ENCODE measurements at regions not wholly inside any gene's neighbourhood (a gene's known extent, or its start where the extent isn't known, plus 50 kb on each side); places are given as distances from the start of the nearest gene placed in this dataset.

DNA sequence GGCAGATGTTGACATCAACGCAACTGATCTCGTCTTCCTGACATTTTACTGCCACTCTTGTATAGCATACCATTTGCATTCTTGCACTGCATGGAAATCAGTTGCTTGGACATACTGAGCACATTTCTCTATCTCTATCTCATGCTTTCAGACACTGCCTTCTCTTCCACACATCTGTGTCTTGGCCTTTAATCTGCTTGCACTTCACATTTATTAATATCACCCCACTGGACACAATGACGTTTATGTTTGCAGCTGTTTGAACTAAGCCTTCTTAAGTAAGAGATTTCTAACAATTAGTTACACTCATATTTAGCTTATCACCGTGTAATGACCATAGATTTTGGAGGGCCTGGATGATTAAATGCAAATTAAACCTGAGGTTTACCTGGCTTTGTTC, 229.8 kb upstream of the CDH19 start:
- no peak for DNase-seq

DNA sequence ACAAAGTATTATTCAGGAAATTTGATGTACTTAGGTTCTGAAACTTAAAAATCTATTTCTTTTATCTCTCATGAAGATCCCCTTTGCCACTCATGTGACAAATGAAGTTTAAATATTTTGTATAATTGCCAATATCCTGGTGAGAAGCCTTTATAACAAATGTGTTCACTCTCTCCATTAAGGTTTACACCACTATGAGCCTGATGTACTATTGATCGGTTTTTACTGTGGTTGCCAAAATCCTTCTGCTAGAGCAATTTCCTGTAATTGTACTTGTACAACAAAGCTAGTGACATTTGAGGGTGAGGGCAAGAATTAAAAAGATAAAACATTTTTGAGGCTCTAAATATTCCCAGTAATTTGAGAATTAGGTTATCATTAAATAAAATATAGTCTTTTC, 222.3 kb upstream of the CDH19 start:
- no peak for DNase-seq

DNA sequence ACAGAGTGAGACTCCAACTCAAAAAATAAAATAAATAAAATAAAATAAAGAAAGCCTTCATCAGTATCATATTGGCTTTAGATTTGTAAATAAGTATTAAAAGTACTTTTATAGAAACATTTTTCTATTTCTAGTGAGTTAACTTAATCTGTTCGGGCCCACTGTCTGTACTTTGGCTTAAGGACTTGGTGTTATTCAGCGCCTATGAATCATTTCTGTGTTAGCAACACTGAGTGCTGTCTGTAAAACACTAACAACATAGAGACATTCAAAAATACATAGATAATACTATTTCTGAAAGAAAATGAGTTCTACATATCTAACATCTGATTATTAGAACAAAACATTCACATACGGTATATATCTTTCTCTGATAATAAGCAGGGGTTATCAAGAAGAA, 221.5 kb upstream of the CDH19 start:
- no peak for DNase-seq

DNA sequence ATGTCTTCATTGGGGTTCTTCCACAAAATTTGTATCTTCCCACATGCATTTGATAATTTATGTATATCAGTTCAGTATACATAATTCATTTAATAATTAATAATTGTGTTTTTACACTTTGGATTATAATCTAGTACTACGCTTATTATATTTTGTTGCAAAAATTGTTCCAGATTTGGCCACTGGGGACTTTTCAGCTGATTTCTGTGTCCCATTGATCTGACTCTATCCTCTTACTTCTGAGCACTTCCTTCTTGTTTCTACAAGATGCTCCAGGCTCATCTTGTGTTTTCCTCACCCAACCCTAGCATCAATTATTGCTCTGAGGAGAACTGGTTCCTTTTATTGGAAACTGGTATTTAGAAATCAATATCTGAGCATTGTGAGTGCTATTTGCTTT, 215.3 kb upstream of the CDH19 start:
- no peak for DNase-seq

DNA sequence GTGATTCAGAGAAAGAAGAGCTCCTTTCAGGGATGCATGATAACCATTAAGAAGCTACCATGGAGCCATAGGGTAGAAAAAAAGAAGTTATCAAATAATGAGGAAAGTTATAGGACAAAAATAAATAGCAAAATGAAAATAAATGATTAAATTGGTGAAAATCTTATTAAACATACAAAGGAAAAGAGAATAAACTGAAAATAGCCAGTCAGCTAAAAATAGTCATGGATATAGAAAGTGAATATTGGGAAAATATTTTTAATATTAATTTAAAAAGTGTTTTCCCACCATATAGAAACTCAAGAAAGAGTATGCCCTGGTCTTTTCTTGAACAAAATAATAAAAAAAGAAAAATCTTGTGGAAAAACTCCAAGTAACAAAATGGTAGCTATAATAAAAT, 209.2 kb upstream of the CDH19 start:
- DNase-seq: no peak

DNA sequence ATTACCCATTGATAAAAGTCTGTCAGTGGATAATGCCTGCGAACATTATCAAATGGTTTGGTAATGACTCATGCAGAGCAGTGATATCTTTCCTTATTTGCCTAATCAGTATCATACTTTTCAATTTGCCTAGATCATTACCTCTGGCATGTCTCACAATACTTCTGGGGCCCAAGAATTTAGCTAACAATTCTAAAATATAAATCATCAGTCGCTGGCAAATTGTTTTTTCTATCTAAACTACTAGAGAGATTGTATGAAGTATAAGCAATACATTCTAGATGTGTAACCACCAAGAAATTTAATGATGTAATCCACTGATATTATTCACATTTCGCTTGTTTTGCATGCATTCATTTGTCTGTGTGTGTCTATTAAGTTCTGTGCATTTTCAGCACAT, 191.2 kb upstream of the CDH19 start:
- DNase-seq: no peak

DNA sequence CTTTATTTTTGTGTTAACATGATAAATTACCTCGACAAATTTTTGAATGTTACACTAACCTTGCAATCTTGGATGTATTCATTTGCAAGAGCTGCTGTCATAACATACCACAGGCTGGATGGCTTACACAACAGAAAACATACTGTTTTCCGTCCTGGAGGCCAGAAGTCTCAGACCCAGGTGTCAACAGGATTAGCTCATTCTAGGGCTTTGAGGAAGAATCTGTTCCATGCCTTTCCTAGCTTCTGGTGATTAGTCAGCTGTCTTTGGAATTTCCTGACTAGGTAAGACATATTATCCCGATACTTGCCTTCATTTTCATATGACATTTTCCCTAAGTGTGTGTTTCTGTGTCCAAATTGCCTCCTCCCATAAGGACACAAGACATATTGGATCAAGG, 188.6 kb upstream of the CDH19 start:
- no peak for DNase-seq

DNA sequence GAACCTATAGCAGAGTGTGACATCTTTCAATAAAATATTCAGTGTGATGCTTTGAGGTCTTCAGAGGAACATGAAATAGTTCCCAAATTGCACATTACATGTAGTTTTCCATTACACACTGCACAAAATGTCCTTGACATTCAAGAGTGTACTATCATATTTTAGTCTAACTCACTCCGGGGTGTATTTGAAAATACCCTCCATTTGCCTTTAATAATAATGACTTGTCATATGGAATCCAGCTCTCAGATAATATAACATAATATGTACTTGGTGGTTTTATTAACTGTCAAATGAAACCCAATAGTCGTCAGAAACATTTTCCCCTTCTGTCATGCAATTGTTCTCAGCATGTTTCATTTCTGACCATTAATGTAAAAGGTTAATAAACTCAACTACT, 176.7 kb upstream of the CDH19 start:
- DNase-seq: no peak

DNA sequence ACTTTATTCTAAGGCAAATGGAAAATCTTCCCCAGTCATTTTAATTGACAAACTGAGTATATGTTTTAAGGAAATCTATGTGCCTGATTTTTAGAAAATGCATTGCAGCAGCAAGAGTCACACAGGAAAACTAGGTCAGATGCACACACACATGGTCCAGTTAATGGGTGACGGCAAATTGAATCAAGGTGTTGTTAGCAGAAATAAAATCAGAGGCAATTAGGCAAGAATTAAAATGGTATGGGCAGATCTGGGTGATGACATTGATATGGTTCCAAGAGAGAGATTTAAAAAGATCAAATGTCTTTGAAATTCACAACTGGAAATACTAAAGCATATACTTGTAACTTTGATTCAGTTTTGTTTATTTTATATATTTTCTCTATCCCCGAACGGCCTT, 174.2 kb upstream of the CDH19 start:
- DNase-seq: no peak

DNA sequence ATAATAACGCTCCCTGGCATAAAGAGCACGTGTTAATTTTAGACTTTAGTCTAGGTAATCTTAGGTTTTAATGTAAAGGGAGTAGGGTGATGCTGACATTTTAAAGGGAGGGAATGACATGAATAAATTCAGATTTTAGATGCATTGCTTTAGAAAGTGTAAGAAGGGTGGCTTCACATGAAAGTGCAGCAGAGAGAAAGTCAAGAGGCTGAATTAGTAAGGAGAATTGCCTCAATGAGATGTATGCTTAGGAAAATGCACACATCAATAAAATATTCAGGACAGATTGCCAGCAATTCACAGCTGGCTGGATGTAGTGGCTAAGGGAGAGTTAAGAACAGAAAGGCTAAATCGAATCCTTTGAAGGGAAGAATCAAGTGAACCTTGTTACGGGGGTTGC, 165.5 kb upstream of the CDH19 start:
- no peak for DNase-seq

DNA sequence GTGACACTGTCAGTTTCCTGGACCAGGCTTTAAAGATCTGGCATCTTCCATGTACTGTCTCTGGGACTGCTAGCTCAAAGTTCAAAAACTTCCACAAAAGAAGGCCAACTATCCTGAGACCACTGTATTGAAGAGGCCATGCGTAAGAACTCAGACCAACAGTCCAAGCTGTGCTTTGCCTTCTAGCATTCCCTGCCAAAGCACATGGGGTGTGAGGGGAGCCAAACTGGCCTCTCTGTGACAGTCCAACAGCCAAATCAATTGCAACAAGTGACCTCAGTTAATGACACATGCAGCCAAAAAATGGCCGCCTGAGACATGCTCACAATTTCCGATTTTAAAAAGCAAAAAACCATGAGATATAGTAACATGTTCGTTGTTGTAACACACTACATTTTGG, 160.3 kb upstream of the CDH19 start:
- DNase-seq: no peak

DNA sequence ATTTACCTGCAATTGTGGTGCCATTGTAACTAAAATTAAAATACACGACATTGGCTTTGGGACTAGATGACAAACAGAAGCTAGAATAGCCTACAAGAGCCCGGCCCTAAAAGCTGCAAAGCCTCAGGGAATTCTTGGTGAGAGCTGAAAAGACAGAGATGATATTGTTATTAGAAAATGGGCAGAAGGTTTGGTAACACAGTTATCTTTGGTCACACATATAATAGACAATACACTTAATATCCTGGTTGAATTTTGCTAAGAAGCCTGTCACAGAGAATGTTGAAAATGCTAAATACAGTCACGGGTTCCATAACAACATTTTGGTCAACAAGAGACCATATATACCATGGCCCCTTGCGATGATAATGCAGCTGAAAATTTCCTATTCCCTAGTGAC, 157.3 kb upstream of the CDH19 start:
- DNase-seq: no peak

DNA sequence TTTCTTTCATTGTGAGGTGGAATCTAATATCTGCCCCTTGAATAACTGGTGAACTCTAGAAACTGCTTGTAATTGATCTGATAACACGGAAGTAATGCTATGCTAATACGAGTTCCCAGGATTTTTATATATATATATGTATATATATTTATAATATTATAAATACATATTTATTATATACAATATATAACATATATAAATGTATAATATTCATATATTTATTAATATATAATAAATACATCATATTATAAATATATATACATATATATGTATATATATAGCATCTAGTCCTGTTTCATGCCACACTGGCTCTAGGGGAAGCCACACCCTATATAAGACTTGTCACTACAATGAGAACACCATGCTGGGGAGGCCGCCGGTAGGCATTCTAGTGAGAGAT, 156.7 kb upstream of the CDH19 start:
- DNase-seq: no peak

DNA sequence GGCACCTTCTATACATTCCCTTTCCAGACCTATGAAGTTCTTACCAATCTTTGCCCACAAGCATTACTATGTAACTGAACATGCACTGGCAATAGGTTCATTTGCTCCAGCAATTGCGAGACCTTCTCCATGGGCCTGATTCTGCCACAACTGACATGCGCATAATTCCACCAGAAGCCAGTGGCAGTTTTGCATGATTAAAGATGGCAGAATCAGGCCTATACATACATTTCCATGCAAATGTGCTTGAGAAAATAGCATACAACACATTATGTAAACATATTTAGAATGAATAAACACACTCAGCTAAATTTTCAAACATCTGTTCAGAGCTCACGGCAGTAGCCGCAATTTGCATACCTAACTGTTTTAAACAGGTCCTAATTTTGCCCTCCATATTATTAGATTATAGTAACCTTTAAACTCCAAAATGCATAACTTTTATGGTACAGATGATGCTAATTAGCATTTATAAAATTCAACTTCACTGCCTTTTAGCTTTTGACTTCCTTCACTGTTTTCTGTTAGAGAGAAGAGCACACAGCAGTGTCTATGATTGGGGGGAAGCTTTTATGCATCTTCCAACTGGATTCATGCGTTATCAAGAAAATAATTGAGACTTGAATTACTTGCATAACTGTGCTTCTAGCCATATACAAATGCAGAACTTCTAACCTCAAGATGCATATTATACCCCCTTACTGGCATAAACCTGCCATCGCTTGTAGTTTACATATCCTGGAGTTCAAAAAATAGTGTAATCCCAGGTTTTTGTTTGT, 155.3 kb upstream of the CDH19 start:
- no peak for DNase-seq

DNA sequence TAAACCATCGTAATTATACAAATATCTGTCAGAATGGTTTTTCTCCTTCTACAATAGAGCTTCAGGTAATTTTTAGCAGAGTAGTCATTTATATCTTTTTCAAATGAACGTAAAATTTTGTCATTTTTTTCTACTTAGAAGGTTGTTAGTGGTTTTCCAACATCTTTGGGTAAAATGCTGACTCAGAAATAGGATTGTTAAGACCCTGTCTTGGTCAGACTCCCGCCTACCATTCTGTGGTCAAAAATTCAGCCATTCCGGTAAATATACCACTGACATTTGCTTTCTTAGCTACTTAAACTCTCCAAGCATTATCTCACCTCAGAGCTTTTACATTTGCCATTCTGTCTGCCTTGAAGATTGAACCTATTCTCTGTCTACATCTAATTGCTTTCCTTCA, 154.1 kb upstream of the CDH19 start:
- no peak for DNase-seq

DNA sequence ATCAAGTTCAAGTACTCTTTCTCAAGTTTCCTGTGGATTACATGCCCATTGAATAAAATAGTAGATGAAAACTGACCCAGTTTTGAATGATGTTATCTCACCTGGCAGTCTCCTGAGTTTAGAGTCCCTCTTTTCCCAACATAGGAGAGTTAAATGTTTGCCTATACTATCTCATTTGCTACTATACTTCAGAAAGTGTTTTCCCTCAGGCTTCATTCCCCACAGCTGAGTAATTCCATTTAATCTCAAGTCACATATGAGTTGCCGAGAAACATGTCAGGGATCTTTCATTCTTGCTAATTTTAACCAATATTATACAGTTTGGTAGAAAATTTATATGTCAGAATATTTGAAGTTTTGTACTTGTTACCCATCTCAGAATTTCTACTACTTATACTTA, 150.4 kb upstream of the CDH19 start:
- no peak for DNase-seq

DNA sequence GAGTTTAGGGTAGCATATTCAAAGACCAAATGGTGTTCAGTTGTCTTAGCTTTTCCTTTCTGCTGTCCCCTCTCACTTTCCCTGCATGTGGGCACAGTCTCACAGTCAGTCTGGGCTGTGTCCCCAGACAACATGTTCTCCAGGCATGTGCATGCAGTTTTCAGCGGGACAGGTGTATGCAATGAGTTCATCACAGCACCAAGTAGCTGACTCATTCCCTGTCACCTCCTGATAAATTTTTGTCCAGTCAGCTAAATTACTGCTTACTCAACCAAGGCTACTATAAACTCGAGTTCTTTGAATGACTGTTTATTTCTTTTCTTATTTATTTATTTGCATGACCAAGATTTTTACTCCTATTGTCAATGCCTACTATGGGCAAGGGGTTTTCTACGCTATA, 148.8 kb upstream of the CDH19 start:
- DNase-seq: no peak

DNA sequence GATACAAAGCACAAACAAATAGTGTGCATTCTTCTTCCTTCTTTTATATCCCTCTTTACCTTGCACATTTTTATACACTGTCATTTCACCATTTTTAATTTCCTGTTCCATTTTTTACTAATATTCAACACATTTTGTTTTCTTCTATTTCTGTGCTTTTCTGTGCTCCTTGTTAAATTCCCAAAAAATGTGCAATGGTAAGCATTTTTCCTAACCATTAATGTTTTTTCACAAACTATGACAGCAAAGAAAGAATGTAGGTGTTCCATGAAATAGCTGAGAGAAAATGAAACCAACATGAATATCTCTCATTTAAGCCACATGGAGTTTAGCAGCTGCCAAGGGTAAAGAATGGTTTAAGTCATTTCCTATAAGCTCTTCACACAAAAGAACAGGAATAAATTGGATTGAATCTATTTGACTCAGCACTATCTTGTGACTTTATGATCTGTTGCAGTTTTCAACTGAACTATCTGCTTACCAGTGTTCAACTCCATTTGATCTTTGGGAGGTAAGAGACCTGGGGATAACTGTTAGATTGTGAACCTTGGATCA, 145.7 kb upstream of the CDH19 start:
- no peak for DNase-seq

DNA sequence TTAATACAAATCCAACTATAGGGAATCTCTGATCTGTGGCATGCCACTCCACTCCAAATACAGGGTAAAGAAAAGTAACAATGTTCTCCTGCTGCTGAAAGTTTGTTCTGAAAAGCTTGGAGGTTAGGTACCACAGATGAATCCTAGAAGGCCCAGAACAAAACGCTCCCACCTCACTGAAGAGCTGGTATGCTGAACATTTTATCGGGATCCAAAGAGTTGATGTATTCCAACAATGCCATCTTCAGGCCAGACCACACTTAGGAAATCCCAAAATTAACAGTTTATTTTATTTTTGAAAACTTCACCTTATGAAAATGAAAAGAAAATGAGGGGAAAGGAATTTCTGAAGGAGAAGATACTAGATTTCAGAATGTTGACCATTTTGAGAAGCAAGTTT, 145.1 kb upstream of the CDH19 start:
- no peak for DNase-seq

DNA sequence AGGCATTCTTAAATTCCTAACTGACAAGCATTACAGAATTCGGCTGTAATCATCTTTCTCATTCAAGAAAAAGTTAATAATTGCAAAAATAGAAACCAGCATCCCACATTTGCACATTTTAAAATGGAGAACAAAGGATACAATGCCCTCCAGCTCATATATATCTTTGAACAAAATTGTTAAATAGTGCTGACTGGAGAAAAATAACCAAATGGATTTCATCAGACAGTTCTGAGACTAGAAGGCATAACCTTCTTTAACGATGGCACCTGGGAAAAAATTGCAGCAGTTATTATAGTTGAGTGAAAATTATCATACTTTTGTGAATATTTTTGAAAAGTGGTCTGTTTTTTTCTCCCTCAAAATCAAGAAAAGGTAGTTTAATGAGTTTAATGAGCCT, 138.9 kb upstream of the CDH19 start:
- DNase-seq: no peak

DNA sequence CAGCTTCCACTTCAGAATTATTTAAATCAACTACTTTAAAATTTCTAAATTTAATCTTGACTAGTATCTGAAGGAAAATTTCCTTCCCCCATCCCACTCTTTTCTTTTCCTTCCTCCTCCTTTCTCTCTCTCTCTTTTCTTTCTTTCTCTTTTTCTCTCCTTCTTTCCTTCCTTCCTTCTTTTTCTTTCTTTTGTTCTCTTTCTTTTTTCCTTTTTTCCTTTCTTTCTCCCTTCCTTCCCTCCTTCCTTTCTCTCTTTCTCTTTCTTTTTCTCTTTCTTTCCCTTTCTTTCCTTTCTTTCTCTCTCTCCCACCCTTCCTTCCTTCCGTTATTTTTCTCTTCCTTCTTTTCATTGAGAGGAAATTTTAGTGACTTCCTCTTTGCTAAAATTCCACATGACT, 132.0 kb upstream of the CDH19 start:
- DNase-seq: no peak

DNA sequence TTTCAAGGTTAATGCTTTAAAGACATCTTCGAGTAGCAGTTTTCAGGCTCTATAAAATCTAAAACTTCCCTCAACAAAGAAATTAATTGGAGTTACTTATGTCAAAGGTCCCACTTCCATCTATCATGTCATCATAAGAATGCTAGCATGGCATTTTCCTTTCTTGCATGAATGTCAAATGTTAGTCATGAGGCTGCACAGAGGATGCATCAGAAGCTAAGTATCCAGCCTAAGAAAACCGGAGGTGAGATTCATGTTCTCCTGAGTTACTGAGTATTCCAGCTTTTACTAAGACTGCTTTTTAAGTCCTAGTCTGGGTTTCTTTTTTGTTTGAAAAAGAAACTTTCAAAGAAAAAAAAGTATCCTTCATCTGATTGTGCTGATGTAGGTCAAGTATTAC, 130.6 kb upstream of the CDH19 start:
- no peak for DNase-seq

DNA sequence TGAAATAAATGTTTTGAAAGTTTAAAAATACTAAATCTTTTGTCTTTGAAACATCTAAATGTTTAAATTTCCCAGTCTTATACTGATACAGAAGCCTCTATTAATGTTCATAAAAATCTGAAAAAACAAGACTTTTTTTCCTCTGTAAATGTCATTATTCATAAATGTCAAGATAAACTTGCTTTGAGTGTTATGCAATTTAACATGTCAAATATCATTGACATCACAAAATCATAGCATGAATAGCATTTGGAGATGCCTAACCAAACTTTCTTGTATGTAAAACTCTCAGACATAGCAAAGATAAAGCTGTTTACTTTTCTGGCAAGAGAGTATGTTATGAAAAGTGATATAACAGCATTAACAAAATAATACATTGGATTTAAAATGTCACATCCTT, 128.0 kb upstream of the CDH19 start:
- no peak for DNase-seq

DNA sequence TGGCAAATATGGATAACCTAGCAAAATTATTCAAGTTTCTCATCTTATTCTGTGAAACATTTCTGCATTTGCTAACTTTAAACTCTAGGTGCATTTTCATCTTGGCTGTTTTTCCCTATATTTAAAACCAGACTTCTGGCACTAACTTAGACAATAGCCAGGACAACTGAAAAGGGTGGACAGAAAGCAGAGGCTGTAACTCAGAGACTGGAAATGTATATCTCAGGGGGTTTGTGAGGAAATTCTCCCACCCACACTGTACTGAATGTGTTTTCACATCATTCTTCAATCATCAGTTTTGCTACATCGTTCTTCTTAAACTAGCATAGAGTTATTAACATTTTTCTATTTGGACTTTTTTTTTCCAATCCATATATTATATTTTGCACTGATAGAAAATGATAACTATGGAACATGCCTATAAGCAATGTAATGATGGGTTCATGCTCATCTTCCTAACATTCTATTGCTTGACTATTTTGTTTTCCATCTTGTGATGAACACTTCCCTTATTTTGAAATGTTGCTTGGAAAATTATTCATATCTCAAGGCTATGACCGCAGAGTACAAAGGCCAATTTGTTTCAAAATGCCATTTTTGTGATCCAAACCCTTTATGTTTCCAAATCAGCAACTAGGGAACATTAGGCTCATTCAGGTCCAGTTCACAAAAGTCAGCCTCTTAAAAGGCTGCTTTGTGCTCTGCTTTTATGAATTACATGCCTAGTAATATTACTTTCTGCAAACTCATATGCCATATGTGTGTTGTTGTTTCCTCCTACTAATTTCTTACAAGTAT, 125.8 kb upstream of the CDH19 start:
- DNase-seq: no peak

DNA sequence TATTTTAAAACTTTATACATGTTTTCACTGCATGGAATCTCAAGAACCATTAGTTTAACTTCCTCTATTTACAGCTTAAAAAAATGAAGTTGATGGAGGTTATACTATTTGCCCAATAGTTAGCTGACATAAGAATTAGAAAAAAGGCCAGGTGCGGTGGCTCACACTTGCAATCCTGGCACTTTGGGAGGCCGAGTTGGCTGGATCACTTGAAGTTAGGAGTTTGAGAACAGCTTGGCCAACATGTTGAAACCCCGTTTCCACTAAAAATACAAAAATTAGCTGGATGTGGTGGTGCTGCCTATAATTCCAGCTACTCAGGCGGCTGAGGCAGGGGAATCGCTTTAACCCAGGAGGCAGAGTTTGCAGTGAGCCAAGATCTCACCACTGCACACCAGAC, 125.1 kb upstream of the CDH19 start:
- DNase-seq: no peak

All from activated CD4-positive, alpha-beta T cell treated with anti-CD3 and anti-CD28 coated beads for 1 hour (primary cell).